RPMI8226 (cell line): ENCODE measurements at regions not wholly inside any gene's neighbourhood (a gene's known extent, or its start where the extent isn't known, plus 50 kb on each side); places are given as distances from the start of the nearest gene placed in this dataset.
"Not testable (repeated sequence)": the region's sequence is repeated elsewhere in the genome, so short reads cannot be mapped to it uniquely, and the experiment has no call there.

Experiments used
- DNase-seq: peaks from one replicate; pipeline ENCODE4 v3.0.0-alpha.2; 2015

DNA sequence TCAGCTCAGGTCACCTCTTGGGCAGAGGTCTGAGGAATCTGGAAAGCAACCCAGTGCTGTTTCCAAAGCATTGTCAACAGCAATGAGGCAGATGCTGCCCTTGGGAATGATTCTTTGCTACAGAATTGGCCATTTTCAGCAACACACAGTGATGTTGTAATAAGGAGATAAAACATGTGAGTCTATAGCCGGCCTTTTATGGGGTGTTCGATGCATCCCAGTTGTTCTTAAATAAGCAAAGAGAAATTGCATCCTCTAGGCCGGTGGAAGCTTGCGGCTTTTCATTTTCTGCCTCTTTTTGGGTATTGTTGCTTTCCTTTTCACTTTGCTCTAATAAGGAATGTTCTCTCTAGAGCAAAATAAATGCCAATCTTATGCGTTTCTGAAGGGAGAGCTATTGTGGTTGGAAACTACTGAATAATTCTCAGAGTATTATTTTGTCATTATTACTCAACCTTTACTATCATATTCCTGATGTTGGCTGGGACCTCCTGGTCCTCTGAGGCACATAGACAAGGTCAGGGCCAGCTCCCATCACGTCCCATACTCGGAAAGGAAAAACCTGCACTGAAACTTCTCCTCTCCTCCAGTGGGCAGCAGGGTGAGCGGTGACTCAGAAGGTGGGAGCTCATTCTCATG is 214.2 kb downstream of the CDH26 start:
- no peak for DNase-seq

- DNase-seq = peak; percentile 23
These were observed 218.9 kb downstream of the CDH26 start for GRCh38 chr20:60177080-60177479.

- no peak for DNase-seq
These were observed 222.8 kb downstream of the CDH26 start for GRCh38 chr20:60180986-60181385.

- DNase-seq = no peak
These were observed 228.2 kb downstream of the CDH26 start for GRCh38 chr20:60186412-60186811.

GRCh38 chr20:60187683-60188082 is 229.5 kb downstream of the CDH26 start:
- DNase-seq = no peak

DNA sequence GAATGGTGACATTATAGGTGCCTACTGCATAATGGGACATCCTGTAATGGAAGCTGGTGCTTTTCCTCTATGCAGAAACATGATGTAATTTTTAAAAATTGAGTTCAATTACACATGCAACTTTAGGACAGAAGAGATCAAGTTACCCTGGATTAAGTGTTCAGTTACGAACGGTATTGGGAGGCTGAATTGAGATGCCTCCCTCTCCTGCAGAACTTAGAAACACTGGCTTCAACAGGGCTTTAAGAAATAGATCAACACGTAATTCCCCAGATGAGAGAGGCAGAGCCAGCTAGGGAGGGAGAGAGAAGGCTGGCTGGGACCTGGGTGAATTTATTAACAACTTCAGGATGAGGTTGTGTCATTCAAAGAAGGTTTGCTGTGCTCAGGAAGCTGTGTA is 232.8 kb downstream of the CDH26 start:
- DNase-seq = no peak

DNA sequence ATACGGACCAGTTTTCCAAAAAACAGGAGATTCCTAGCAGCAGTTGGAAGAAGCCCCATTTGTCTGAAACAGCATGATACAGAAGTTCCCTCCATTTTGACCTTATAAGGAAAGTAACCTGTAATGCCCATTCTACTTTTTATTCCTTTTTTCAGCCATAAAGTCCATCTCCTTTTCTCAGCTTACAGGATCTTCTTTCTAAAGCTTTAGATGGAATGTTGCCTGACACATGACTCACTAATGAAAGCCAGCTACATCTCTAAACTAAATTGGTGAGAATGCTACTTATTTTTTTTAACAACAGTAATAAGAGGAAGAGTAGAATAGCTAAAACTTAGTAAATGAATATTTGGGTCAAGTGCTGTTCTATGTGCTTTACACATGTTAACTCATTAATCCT is 234.1 kb downstream of the CDH26 start:
- no peak for DNase-seq

- DNase-seq = not testable (repeated sequence)
These were observed 240.9 kb downstream of the CDH26 start for GRCh38 chr20:60199132-60199531.

DNA sequence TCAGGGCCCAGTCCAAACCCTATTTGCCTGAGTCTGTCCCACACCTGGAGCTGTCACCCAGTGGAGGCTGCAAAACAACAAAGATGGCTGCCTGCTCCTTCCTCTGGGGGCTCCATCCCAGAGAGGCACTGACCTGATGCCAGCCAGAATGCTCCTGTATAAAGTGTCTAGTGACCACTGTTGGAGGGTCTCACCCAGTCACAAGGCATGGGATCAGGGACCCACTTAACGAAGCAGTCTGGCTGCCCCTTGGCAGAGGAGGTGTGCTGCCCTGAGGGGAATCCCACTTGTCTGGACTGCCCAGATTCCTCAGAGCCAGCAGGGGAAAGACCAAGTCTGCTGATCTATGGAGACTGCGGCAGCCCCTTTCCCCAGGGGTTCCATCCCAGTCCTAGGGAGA is 241.6 kb downstream of the CDH26 start:
- no peak for DNase-seq

GRCh38 chr20:60200305-60200918 is 242.2 kb downstream of the CDH26 start:
- peak; percentile 59 for DNase-seq

GRCh38 chr20:60201198-60201835 is 243.1 kb downstream of the CDH26 start:
- DNase-seq = peak; percentile 39

- DNase-seq = no peak
These were observed 243.8 kb downstream of the CDH26 start for GRCh38 chr20:60202046-60202445.

- no peak for DNase-seq
These were observed 245.2 kb downstream of the CDH26 start for GRCh38 chr20:60203451-60203850.

DNA sequence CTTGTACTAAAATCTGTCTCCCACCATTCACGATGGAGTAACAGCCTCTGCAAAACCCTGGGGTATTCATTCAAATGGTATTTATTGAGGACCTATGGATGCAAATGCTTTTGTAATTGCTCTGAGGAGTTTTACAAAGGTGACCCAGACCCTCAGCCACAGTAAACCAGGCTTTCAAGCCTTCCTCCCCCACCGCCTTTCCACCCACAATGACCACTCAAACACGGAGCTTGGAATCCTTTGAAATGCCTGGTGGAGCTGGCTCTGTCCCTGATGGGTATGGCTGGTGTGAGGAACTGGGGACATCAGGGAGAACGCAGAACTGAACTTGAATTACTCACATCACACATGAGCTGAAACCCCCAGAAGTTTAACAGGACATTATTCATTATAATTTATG is 246.4 kb downstream of the CDH26 start:
- DNase-seq = no peak

DNA sequence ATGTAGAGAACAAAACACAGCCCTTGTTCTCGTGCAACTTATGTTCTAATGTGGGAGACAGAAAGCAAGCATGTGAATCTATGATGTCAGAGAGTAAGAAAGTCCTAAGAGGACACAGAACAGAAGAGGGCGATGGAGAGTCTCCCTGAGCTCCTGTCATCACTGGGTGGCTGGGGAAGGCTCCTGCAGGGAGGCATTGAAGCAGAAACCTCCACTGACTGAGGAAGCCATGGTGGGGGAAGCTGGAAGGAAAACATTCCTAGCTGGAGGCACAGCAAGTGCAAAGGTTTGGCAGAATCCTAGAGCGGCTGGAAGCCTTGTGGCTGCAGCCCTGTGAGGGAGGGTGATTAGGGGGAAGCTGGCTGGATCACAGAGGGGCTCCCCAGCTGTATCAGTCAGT is 248.0 kb downstream of the CDH26 start:
- peak; percentile 37 for DNase-seq

GRCh38 chr20:60209048-60209447 is 250.8 kb downstream of the CDH26 start:
- no peak for DNase-seq

- peak; percentile 42 for DNase-seq
These were observed 252.8 kb downstream of the CDH26 start for GRCh38 chr20:60210779-60211617.

- DNase-seq = no peak
These were observed 253.6 kb downstream of the CDH26 start for GRCh38 chr20:60211618-60212463.

DNA sequence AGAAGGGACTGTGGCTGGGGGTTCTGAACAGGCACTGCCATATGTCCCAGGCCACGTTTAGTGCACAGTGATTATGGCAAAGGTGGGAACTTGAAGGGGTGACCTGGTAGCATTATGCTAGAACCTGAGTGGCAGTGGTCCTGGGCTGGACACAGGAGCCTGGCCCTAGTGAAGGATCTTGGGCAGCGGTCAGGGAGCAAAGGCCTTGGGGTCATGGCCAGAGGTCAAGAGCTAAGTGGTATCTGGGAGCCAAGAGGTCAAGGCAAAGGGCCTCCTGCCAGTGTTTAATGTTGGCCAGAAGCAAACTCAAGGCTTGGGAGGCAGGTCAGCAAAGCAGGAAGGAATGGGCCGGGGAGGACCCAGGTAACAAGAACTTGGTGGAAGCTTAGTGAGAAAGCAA is 254.5 kb downstream of the CDH26 start:
- DNase-seq = no peak

GRCh38 chr20:60213126-60213893 is 255.1 kb downstream of the CDH26 start:
- no peak for DNase-seq

GRCh38 chr20:60214901-60215815 is 256.9 kb downstream of the CDH26 start:
- DNase-seq = no peak
